H1 (cell line): ENCODE measurements at regions not wholly inside any gene's neighbourhood (a gene's known extent, or its start where the extent isn't known, plus 50 kb on each side); places are given as distances from the start of the nearest gene placed in this dataset.
"Not testable (repeated sequence)": the region's sequence is repeated elsewhere in the genome, so short reads cannot be mapped to it uniquely, and the experiment has no call there.

Experiments
- CTCF ChIA-PET: fragments of 300-600 bp; sonication (Branson Sonifier 250); formaldehyde crosslinking; loops from one replicate; lab custom pipeline; 2021; ENCODE audit not compliant: partially characterized antibody; lab: Charles Lee
- POLR2A ChIA-PET: fragments of 300-600 bp; sonication (Branson Sonifier 250); formaldehyde crosslinking; loops from one replicate; lab custom pipeline; 2021; ENCODE audit warnings: inconsistent platforms; ENCODE audit not compliant: partially characterized antibody; lab: Charles Lee
- DNase-seq, 2 experiments: peaks; one replicate each; pipeline versions ENCODE4 v3.0.0 to v3.0.0-alpha.2; 2010 to 2022; ENCODE audit warnings: low spot score in 2 of 2, low read depth in 1 of 2, mixed read lengths in 1 of 2
- FAIRE-seq: peaks from 2 replicates; lab custom pipeline; 2011; peaks lifted over from hg19 to GRCh38; lab: Jason Lieb, UNC
- H2AFZ ChIP-seq: 2 replicates; pipeline ENCODE4 v1.8.1; 2012; ENCODE audit warnings: low read length, inconsistent platforms
- H2AK5ac ChIP-seq: 2 replicates; pipeline ENCODE4 v1.6.1; 2013; ENCODE audit warnings: low read depth, low read length
- H2BK120ac ChIP-seq: replicated peaks from 2 replicates; pipeline ENCODE3; 2013; ENCODE audit warnings: low read depth, low read length, inconsistent platforms
- H2BK12ac ChIP-seq: 2 replicates; pipeline ENCODE4 v1.6.1; 2013; ENCODE audit warnings: low read depth, low read length
- H2BK15ac ChIP-seq: 2 replicates; pipeline ENCODE4 v1.6.1; 2013; ENCODE audit warnings: low read length
- H2BK20ac ChIP-seq: 2 replicates; pipeline ENCODE4 v1.6.1; 2013; ENCODE audit warnings: low read length
- H2BK5ac ChIP-seq: 2 replicates; pipeline ENCODE4 v1.6.1; 2013; ENCODE audit warnings: low read depth, low read length
- H3K14ac ChIP-seq: 2 replicates; pipeline ENCODE4 v1.6.1; 2013; ENCODE audit warnings: inconsistent platforms; ENCODE audit not compliant: insufficient read length
- H3K18ac ChIP-seq: 2 replicates; pipeline ENCODE4 v1.6.1; 2013; ENCODE audit warnings: low read length; ENCODE audit errors: extremely low read depth
- H3K23ac ChIP-seq: 2 replicates; pipeline ENCODE4 v1.6.1; 2013; ENCODE audit warnings: inconsistent platforms; ENCODE audit not compliant: insufficient read length
- H3K23me2 ChIP-seq: 2 replicates; pipeline ENCODE4 v1.6.1; 2013; ENCODE audit warnings: low read depth, low read length
- H3K27ac ChIP-seq: 2 replicates; pipeline ENCODE4 v1.6.1; 2011; ENCODE audit warnings: low read depth, low read length, inconsistent platforms
- H3K27me3 ChIP-seq, 4 experiments: replicated peaks in 1 of 4; 1 replicate in 1 of 4; 2 replicates in 3 of 4; pipeline versions ENCODE4 v1.6.1 to v1.8.1; 2011 to 2013; ENCODE audit warnings: low read length in 3 of 4, mild to moderate bottlenecking in 3 of 4, inconsistent platforms in 2 of 4, mixed read lengths in 2 of 4, moderate library complexity in 1 of 4; ENCODE audit not compliant: control insufficient read depth in 3 of 4, insufficient read depth in 3 of 4; ENCODE audit errors: extremely low read depth in 1 of 4
- H3K36me3 ChIP-seq, 4 experiments: 2 replicates each; pipeline versions ENCODE4 v1.6.1 to v1.8.1; 2011 to 2013; ENCODE audit warnings: mild to moderate bottlenecking in 4 of 4, low read length in 3 of 4, moderate library complexity in 2 of 4, control low read depth in 1 of 4, inconsistent platforms in 1 of 4; ENCODE audit not compliant: insufficient read depth in 4 of 4, control insufficient read depth in 2 of 4
- H3K4ac ChIP-seq: replicated peaks from 2 replicates; pipeline ENCODE3; 2013; ENCODE audit warnings: low read length, low read depth, mixed read lengths, inconsistent platforms; ENCODE audit not compliant: insufficient read length
- H3K4me1 ChIP-seq, 4 experiments: replicated peaks in 1 of 4; 1 replicate in 1 of 4; 2 replicates in 3 of 4; pipeline versions ENCODE4 v1.6.1 to v1.8.1; 2011 to 2013; ENCODE audit warnings: low read length in 3 of 4, inconsistent platforms in 2 of 4, mixed read lengths in 1 of 4; ENCODE audit not compliant: insufficient read depth in 4 of 4, control insufficient read depth in 3 of 4
- H3K4me2 ChIP-seq, 2 experiments: 2 replicates each; pipeline versions ENCODE4 v1.6.1 to v1.8.1; 2011 to 2013; ENCODE audit warnings: low read depth in 2 of 2, low read length in 2 of 2, control low read depth in 1 of 2, inconsistent platforms in 1 of 2, mild to moderate bottlenecking in 1 of 2; ENCODE audit not compliant: insufficient read depth in 1 of 2
- H3K4me3 ChIP-seq, 4 experiments: fragments of 200-600, 300-600 bp in 1 of 4; sonication (generic), shearing (Covaris generic), sonication (Bioruptor Twin) in 1 of 4; 2 replicates each; pipeline versions ENCODE4 v1.5.1 to v1.8.1; 2011 to 2016; ENCODE audit warnings: low read length in 4 of 4, low read depth in 3 of 4, control low read depth in 2 of 4, inconsistent platforms in 2 of 4, mild to moderate bottlenecking in 2 of 4, mixed read lengths in 1 of 4, moderate library complexity in 1 of 4; ENCODE audit not compliant: insufficient read depth in 2 of 4; ENCODE audit errors: extremely low read depth in 1 of 4
- H3K56ac ChIP-seq: replicated peaks from 2 replicates; pipeline ENCODE3; 2013; ENCODE audit warnings: low read depth, mild to moderate bottlenecking, mixed read lengths, low read length, inconsistent platforms; ENCODE audit not compliant: insufficient read length
- H3K79me1 ChIP-seq: 2 replicates; pipeline ENCODE4 v1.6.1; 2013; ENCODE audit warnings: low read depth, low read length, control low read depth
- H3K79me2 ChIP-seq, 2 experiments: 2 replicates each; pipeline versions ENCODE4 v1.6.1 to v1.8.1; 2012 to 2013; ENCODE audit warnings: low read length in 2 of 2, mild to moderate bottlenecking in 2 of 2, inconsistent platforms in 1 of 2; ENCODE audit not compliant: insufficient read depth in 2 of 2, control insufficient read depth in 1 of 2
- H3K9ac ChIP-seq, 4 experiments: replicated peaks in 1 of 4; 1 replicate in 1 of 4; 2 replicates in 3 of 4; pipeline versions ENCODE4 v1.6.1 to v1.8.1; 2011 to 2013; ENCODE audit warnings: low read depth in 3 of 4, low read length in 3 of 4, control low read depth in 2 of 4, mild to moderate bottlenecking in 2 of 4, moderate library complexity in 2 of 4, inconsistent platforms in 1 of 4; ENCODE audit errors: extremely low read depth in 1 of 4
- H3K9me3 ChIP-seq, 2 experiments: 2 replicates each; pipeline versions ENCODE4 v1.6.1 to v1.8.1; 2012 to 2013; ENCODE audit warnings: mild to moderate bottlenecking in 2 of 2, moderate library complexity in 2 of 2, control low read depth in 1 of 2, inconsistent platforms in 1 of 2, low read depth in 1 of 2, low read length in 1 of 2, mixed read lengths in 1 of 2; ENCODE audit not compliant: insufficient read depth in 2 of 2
- H4K20me1 ChIP-seq, 2 experiments: replicated peaks in 1 of 2; 2 replicates each; pipeline versions ENCODE3 to v1.8.1; 2011 to 2013; ENCODE audit warnings: inconsistent platforms in 2 of 2, low read length in 2 of 2, mild to moderate bottlenecking in 1 of 2; ENCODE audit not compliant: insufficient read depth in 2 of 2, control insufficient read depth in 1 of 2
- H4K5ac ChIP-seq: 2 replicates; pipeline ENCODE4 v1.6.1; 2013; ENCODE audit warnings: low read length, low read depth, mixed read lengths, inconsistent platforms; ENCODE audit not compliant: insufficient read length
- H4K8ac ChIP-seq: 2 replicates; pipeline ENCODE4 v1.8.0; 2013; ENCODE audit warnings: mild to moderate bottlenecking, moderate library complexity, low read length, inconsistent platforms; ENCODE audit not compliant: insufficient read depth; ENCODE audit errors: extremely low read depth
- H4K91ac ChIP-seq: replicated peaks from 2 replicates; pipeline ENCODE3; 2013; ENCODE audit warnings: low read length, mixed read lengths, inconsistent platforms; ENCODE audit not compliant: insufficient read length
- WGBS, 2 experiments: shearing (Covaris generic) in 1 of 2; methylation state at CpG; one replicate each; pipeline versions ENCODE4 v1.1.6 to v1.1.7; 2013 to 2015; ENCODE audit warnings: low lambda C conversion rate in 2 of 2, mixed read lengths in 2 of 2, inconsistent platforms in 1 of 2, low coverage in 1 of 2, missing lambda C conversion rate in 1 of 2; ENCODE audit not compliant: insufficient replicate concordance in 2 of 2, insufficient coverage in 1 of 2, insufficient read length in 1 of 2; ENCODE audit errors: extremely low coverage in 1 of 2, missing lambda C conversion rate in 1 of 2; 5-methylcytosine and 5-hydroxymethylcytosine counted together

DNA sequence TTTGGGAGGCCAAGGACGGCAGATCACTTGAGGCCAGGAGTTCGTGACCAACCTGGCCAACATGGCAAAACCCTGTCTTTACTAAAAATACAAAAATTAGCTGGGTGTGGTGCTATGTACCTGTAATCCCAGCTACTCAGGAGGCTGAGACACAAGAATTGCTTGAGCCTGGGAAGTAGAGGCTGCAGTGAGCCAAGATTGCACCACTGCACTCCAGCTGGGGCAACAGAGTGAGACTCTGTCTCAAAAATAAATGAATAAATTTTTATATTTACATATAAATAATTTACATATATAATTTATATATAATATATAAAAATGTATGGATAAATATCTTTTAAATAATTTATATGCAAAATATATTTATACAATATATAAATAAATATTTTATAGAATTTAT, 263.3 kb downstream of the TPBG start:
- CTCF ChIA-PET, H3K9me3 ChIP-seq, H3K79me2 ChIP-seq, H3K79me1 ChIP-seq, H4K5ac ChIP-seq, H2BK5ac ChIP-seq, H4K91ac ChIP-seq, H3K4ac ChIP-seq, H3K27ac ChIP-seq, H2AK5ac ChIP-seq, FAIRE-seq, H3K14ac ChIP-seq, H3K56ac ChIP-seq, H3K23me2 ChIP-seq, H3K9ac ChIP-seq, H2BK20ac ChIP-seq, DNase-seq, H3K18ac ChIP-seq, H3K36me3 ChIP-seq, H4K20me1 ChIP-seq, H2BK12ac ChIP-seq, H4K8ac ChIP-seq, H3K4me3 ChIP-seq, H2BK15ac ChIP-seq, H2BK120ac ChIP-seq, H2AFZ ChIP-seq, H3K27me3 ChIP-seq, POLR2A ChIA-PET, H3K4me1 ChIP-seq, H3K4me2 ChIP-seq, H3K23ac ChIP-seq: not testable (repeated sequence)
- 95% methylated on average over 2 of the region's 2 CpGs; no CpG with 5 or more reads in 1 of the 2 experiments for WGBS, 2 experiments
